Left cardiac atrium (tissue), 4 donors: ENCODE measurements at regions not wholly inside any gene's neighbourhood (a gene's known extent, or its start where the extent isn't known, plus 50 kb on each side); places are given as distances from the start of the nearest gene placed in this dataset.

Experiments used
- ATAC-seq, 2 donors: fragments of 200-7000 bp; cut with Tn5 transposase; one replicate each; pipeline ENCODE4 v1.9.1; 2020; ENCODE audit warnings: mild to moderate bottlenecking in 2 of 2, moderate library complexity in 2 of 2
- DNase-seq: peaks from one replicate; pipeline ENCODE4 v3.0.0-alpha.2; 2020
- intact Hi-C, 2 donors: fragments of 100-400 bp; cut with DNase I; formaldehyde crosslinking; loops; one replicate each; pipeline versions ENCODE4 v1.14.1 to v1.15.1; 2022 to 2023
- donor health status: DM: no; HTN: yes; CAD: no.
- donor health status: DM: no; HTN: yes; CAD: no; lungs with severe emphysema.
- donor health status: DM: yes; HTN: yes; CAD: no.
- donor health status: Dilated cardiomyopathy.

DNA sequence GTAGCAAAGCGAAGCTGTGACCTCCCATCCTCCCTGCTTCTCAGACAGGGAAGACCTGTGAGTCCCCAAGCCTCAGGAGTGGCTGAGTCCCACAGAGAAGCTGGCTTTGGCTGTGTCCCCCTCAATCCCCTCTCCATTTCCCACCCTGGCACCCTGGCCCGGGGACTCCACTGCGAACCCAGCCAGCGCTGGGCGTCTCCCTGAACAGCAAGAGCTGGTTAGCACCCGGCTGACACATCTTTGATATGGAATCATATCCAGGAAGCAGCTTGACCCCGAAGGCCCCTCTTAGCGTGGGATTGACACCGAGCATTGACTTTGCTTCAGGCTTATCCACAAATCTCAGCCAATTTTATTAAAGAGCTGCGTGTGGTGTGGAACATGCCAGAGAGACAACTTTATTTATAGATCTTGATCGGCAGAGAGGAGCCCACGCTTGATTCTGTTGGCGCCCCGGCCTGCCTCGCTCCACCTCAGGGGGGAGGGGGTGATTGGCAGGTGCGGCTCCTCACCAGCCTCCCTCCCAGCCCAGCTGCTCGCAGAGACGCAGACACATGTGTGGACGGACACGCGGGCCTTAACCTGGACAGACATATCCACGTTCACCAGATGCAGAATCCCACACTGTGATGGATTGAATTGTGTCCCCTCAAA, 120.7 kb upstream of the MVB12B start:
- ATAC-seq (no peak), DNase-seq (no peak)
- intact Hi-C loops: no loop called here

DNA sequence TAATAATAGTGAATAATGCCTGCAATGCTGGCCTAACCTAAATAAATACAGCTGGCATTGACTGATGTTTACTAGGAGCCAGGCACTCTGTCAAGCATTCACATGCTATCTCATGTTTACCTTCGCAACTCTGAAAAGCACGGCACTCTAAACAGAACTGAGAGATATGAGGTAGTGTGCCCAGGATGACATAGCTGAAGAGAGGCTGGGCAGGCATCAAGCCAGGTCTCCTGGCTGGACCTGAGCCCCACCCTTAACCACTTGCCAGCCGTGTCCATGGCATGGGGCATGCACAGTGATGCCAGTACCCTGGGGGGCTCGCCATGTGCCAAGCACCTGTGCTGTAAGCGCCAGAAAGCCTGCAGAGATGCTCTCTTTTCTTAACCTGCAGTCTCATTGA, 119.4 kb upstream of the MVB12B start:
- DNase-seq: no peak
- peak in 1 of 2 donors; percentile 44 for ATAC-seq
- intact Hi-C loops: no loop called here

DNA sequence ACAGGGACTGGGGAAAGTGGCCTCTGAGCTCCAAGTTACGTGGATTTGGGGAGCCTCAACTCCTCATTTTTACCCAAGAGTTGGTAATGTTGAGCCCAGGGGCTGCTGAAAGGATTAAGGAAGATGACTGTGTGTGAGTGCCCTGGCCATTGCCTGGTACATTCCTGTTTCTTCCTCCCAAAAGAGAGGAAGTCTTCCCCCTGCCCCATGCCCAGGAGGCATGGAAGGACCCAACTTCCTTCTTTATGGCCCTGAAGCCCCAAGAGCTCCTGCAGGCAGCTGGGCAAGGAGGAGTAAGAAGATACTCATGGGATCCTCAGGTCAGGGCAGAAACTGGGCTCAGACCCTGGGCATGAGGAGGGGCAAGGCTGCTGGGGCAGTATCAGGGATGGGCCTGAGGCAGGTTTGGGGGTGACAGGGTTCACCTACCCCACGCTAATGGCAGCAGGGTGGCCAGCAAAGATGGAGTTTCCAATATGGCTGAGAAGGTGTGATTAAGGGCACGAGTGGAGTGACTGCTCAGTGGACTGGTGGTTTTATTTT, 118.3 kb upstream of the MVB12B start:
- ATAC-seq (no peak), DNase-seq (no peak)
- intact Hi-C loops: no loop called here

DNA sequence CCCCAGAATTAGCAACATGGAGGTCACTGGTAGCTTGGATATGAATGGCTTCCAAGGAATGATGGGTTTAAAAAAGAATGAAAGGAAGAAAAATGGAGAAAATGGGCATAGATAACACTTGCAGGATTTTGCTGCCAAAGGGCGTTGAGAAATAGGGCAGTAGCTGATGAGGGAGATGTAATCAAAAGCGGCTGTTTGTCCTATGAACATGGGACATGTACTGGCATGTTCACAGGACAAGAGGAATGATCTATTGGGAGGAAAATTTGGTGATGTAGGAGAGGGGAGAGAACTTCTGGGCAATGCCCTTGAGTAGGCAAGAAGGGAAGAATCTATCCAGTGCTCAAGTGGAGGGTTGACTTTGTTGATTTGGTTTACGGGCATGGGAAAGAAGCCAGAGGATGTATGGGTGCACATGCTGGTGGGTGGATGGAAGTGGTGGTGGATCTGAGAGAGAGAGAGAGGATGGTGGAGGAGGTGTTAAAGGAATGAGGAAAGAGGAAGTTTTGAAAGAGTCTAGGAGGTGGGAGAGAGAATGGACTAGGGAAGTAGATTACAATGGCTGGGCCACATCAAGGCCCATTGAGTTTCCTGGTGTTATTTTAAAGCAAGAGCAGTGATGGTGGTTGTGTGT, 115.1 kb upstream of the MVB12B start:
- DNase-seq (no peak), ATAC-seq (no peak)
- intact Hi-C loops: no loop called here

DNA sequence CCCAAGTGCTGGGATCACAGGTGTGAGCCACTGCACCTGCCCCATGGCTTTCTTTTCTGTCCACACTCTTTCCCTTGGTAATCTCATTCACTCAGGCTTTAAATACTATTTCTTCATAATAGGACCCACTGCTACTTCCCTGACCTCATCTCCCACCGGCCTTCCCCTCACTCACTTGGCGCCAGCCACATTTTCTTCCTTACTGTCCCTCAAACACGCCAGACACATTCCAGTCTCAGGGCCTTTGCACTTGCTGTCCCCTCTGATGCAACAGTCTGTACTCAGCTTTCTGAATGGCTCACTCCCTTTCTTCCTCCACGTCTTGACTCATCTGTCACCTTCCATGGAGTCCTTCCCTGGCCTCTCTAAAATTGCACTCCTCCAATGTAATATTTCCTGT, 111.1 kb upstream of the MVB12B start:
- intact Hi-C loops: no loop called here
- no peak for ATAC-seq
- DNase-seq: no peak

GRCh38 chr9:126216826-126217225, 109.8 kb upstream of the MVB12B start:
- intact Hi-C loops: no loop called here
- DNase-seq: no peak
- no peak for ATAC-seq

GRCh38 chr9:126217250-126217653, 109.4 kb upstream of the MVB12B start:
- ATAC-seq: no peak
- intact Hi-C loops: no loop called here

GRCh38 chr9:126217797-126218196, 108.8 kb upstream of the MVB12B start:
- DNase-seq (no peak), ATAC-seq (no peak)
- intact Hi-C loops: no loop called here

More at GRCh38 chr9:126217250-126217653, 109.4 kb upstream of the MVB12B start:
- DNase-seq: no peak

DNA sequence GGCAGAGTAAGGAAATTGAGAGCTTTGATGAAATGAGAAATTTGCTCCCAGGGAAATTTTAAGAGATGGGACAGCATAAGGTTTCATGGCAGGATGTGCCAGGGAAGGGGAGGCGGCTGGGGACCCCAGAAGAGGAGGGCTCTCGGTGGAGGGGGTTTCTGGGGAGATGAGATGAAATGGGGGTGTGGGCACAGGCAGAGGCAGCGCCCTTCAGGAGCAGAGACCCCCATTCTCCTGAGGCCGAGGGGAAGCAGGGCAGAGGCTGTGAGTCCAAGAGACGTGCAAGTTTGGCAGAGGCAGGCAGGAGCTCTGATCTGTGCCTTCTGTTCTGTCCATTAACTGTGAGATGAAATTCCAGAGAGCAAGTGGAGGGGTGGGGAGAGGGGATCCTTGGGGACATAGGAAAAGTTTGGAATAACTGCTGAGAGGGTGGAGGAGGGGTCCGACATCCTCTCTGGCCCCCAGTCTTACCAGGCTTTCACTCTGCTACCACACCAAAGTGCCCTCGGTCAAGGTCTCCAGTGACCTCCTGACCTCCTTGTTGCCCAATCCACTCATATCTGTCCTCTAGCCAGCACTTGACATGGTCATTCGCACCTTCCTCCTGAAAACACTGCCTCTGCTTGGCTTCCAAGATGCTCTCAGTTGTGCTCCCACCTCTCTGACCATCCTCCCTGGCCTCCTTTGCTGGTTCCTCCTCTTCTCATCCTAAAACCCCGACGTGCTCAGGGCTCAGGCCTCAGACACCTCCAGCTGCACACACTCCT, 108.1 kb upstream of the MVB12B start:
- intact Hi-C loops: no loop called here
- DNase-seq (no peak), ATAC-seq (no peak)

- ATAC-seq (no peak), DNase-seq (no peak)
- intact Hi-C loops: no loop called here
These were observed 107.5 kb upstream of the MVB12B start for GRCh38 chr9:126219166-126219565.

GRCh38 chr9:126219648-126220063, 107.0 kb upstream of the MVB12B start:
- intact Hi-C loops: loop anchor here in 1 of 2 donors (10.0 kb wide), 1 partner anchor 665 kb away; no protein-coding TSS in a partner anchor
- ATAC-seq: no peak
- no peak for DNase-seq

- intact Hi-C loops: loop anchor here in 1 of 2 donors (10.0 kb wide), 1 partner anchor 667 kb away; no protein-coding TSS in a partner anchor
- no peak for ATAC-seq
- no peak for DNase-seq
These were observed 105.1 kb upstream of the MVB12B start for GRCh38 chr9:126221480-126221879.

DNA sequence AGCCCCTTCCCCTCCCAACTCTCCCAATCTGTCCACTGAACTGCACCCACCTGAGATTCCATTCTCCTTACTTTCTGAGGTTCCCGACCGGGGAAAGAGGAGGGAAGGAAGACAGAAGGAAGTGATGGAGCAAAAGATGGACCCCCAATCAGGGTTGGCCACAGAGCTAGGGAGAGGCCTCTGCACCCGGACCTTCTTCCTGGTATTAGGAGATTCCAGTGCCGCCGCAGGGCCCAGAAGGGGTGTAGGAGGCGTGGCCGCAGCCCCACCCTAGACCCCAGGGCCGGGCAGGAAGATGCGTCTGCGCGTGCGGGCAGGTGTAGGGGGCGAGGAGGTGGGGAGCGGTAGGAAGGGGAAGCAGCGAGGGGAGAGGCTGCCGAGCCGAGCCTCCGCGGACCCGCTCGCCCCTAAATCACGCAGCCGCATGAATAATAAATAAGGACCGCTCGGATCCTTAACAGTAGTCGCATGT, 104.2 kb upstream of the MVB12B start:
- ATAC-seq (no peak), DNase-seq (no peak)
- intact Hi-C loops: loop anchor here in 1 of 2 donors (10.0 kb wide), 1 partner anchor 668 kb away; no protein-coding TSS in a partner anchor

GRCh38 chr9:126222835-126223431, 103.7 kb upstream of the MVB12B start:
- ATAC-seq (no peak), DNase-seq (no peak)
- intact Hi-C loops: loop anchor here in 1 of 2 donors (10.0 kb wide), 1 partner anchor 668 kb away; no protein-coding TSS in a partner anchor

DNA sequence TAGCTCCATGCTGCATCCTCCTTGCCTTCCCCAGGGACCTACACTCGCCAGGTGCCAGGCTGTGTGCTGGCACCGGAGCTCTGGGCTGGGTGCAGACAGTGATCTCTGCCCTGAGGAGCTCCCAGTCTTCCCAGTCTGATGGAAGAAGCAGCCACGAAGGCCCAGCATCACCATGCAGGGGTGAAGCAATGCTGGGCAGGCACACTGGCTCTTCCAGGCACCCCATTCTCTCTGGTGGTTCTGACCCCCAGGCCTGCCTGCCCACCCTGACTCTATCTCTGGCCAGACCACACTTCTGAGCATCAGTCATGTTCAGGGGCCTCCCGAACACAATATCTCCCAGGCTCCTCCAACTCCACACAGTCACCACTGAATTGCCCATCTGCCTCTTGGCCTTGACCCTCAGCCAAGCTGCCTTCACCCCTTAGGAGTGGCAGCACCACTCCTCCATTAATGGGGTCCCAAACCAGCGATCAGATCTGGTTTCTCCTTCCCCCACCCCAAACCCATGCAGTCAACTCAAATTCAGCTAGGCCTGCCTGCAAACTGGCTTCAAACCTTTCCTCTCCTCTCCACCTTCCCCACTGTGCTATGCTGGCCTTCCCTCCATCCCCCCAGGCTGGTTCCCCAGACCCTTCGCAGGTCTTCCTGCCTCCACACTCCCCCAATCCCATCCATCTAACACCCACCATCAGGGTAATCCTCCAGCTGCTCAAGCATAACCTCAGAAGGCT, 102.7 kb upstream of the MVB12B start:
- DNase-seq (no peak), ATAC-seq (no peak)
- intact Hi-C loops: loop anchor here in 1 of 2 donors (10.0 kb wide), 1 partner anchor 669 kb away; no protein-coding TSS in a partner anchor

DNA sequence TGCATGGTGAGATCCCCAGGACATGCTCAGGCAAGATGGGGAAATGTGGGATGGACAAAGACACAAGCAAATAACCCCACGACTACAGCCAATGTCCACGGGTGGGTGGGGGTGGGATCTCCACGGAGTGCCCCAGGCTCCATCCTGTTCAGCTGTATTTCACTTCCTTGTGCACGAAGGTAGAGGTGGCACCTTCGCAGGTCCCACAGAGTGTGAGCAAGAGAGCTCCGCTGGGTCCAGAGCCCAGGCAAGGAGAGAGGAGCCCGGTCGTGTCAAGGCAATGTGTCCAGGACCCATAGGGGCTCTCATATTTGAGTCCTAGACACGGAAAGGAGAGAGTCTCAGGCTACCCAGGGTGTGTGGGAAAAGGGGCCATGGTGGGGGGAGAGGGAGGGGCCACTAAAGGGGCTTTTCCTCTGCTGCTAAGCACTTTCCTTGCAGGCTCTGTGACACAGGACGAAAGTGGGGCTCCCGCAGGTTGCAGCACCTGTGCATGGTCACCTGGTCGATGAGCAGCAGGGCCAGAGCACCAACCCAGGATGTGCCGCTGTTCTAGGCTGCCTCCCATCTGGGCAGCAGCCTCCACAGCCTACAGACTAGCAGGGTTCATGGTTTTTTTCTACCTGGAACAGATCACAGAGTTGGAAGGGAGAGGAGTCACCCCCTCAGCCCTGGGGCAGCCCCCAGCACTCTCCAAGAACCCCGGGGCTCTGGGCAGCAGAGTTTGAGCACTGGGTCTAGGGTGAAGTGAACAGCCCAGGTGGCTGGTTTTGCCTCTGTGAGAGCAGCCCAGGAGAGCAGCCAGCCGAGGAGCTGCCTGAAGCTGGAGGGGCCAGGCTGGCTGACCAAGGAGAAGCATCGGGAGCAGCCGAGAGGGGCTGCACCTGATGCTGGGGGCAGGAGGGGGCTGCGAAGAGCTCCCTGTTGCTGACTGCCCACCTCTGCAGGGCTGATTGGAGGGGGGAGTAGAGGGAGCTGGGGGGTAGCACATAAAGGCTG, 100.7 kb upstream of the MVB12B start:
- intact Hi-C loops: loop anchor here in 1 of 2 donors (10.0 kb wide), 1 partner anchor 671 kb away; no protein-coding TSS in a partner anchor
- ATAC-seq: no peak
- no peak for DNase-seq
